ENCODE measurements at regions not wholly inside any gene's neighbourhood (a gene's known extent, or its start where the extent isn't known, plus 50 kb on each side); places are given as distances from the start of the nearest gene placed in this dataset.

- H2BK5ac ChIP-seq (ENCODE audit: insufficient read length, low read length): no peak overlapping the region
- H4K8ac ChIP-seq (replicated peaks; ENCODE audit: insufficient read length, low read depth, low read length): no peak overlapping the region
- no peak overlapping the region for H3K27ac ChIP-seq (ENCODE audit: insufficient read length, low read depth, low read length)
- H3K4me1 Mint-ChIP-seq: peaks cover 26 to 34% of the 10 kb centered on the region in 2 experiments
- H3K79me2 ChIP-seq (ENCODE audit: insufficient read depth, low read length): no peaks in the 10 kb centered on the region
- no peak overlapping the region for H2BK12ac ChIP-seq (ENCODE audit: insufficient read length, low read depth, low read length)
- H2AFZ ChIP-seq (ENCODE audit: low read length): no peak overlapping the region
- no peaks in the 10 kb centered on the region for H3K4me1 ChIP-seq (ENCODE audit: insufficient read depth, low read length)
- DNase-seq: no peak
- H3K79me1 ChIP-seq (ENCODE audit: insufficient read depth, low read depth, low read length, poor library complexity, severe bottlenecking): no peaks in the 10 kb centered on the region
- no peak overlapping the region for H4K91ac ChIP-seq (ENCODE audit: insufficient read length, low read depth, low read length)
- H3K9me3 Mint-ChIP-seq: peaks cover 0 to 4% of the 10 kb centered on the region in 2 experiments; a peak in 2 of 5 replicates
- no peaks in the 10 kb centered on the region for H3K23me2 ChIP-seq (ENCODE audit: insufficient read length, low read depth, low read length, poor library complexity, severe bottlenecking)
- no peak overlapping the region for H3K4me2 ChIP-seq (ENCODE audit: insufficient read depth, insufficient read length, low read length)
- no peak overlapping the region for H2AK5ac ChIP-seq (ENCODE audit: insufficient read length, low read length)
- no peak overlapping the region for H3K56ac ChIP-seq (ENCODE audit: insufficient read length, low read depth, low read length)
- H3K36me3 Mint-ChIP-seq (ENCODE audit: insufficient read depth in 1 of 3, low read depth in 3 of 3): no peaks in the 10 kb centered on the region
- H2BK20ac ChIP-seq (ENCODE audit: low read depth, low read length, poor library complexity, severe bottlenecking): no peak overlapping the region
- no peak overlapping the region for H3K23ac ChIP-seq (ENCODE audit: insufficient read length, low read depth, low read length)
- TF ChIP-seq CTCF (conservative IDR thresholded peaks at IDR 0.05): no peak
- no peaks in the 10 kb centered on the region; the same call in 1 of the 2 replicates for H3K27me3 ChIP-seq (ENCODE audit: insufficient read depth, low read length)
- no peak overlapping the region for H3K14ac ChIP-seq (ENCODE audit: insufficient read depth, low read length)
- no peak overlapping the region for H2BK120ac ChIP-seq (ENCODE audit: low read depth, low read length, poor library complexity, severe bottlenecking)
- no CpG with 5 or more reads among the region's 6 CpGs for WGBS (ENCODE audit: extremely low coverage, insufficient read length, low lambda C conversion rate)
- H2BK15ac ChIP-seq (ENCODE audit: low read depth, low read length): no peak overlapping the region
- no peak overlapping the region for H3K18ac ChIP-seq (ENCODE audit: insufficient read length, low read depth, low read length)
- no peaks in the 10 kb centered on the region for H3K27me3 Mint-ChIP-seq (ENCODE audit: low read depth)
- H3K9me3 ChIP-seq (ENCODE audit: control insufficient read depth, low read depth, low read length): no peaks in the 10 kb centered on the region
- no peak overlapping the region for H3K4ac ChIP-seq (ENCODE audit: low read depth, low read length)
- no peaks in the 10 kb centered on the region for H4K20me1 ChIP-seq (ENCODE audit: control insufficient read depth, insufficient read depth, insufficient read length)
- no peak overlapping the region; a peak in 1 of 7 replicates for H3K27ac Mint-ChIP-seq
- H3K9ac ChIP-seq (ENCODE audit: extremely low read depth, insufficient read length, low read length): no peak overlapping the region
- no peak overlapping the region for H3T11ph ChIP-seq (ENCODE audit: low read length)
- H4K5ac ChIP-seq (ENCODE audit: insufficient read length, low read depth, low read length): no peak overlapping the region
- H3K4me3 Mint-ChIP-seq: no peak overlapping the region
These were observed 113.2 kb downstream of the TOMM20 start for GRCh38 chr1:235015291-235015985.

Measured in H9 (cell line).